ENCODE measurements at regions not wholly inside any gene's neighbourhood (a gene's known extent, or its start where the extent isn't known, plus 50 kb on each side); places are given as distances from the start of the nearest gene placed in this dataset.

DNA sequence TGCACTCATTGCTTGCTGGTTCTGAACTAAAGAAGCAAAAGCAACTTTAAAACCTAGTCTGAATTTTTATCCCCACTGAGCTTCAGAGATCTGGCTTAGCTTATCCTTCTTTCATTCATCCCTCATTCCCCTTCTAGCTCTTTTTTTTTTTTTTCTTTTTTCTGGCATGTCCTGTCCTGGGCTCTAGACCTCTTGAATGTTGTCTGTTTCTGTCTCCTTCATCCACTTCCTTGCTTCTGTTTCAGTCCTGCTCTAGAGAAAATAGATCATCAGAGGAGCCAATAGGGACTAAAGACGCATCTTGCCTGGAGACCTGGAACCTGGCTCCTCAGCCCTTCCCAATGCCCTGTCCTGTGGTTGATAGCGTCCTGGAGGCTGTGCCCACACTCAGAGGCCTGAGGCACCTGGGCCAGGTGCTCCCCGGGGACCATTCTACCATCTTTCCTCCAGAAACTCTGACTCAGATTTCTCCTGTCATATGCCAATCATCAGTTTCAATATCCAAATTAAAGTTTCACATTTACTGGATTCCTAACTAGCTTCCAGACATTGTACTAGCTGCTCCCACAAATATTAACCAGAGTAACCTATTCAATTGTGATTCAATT, 115.7 kb upstream of the GATB start:
- no peak for TF ChIP-seq CTCF (IDR thresholded peaks at IDR 0.05; ENCODE audit: insufficient read depth, low read depth, low read length, missing control alignments)
- DNase-seq (ENCODE audit: low read depth), result no peak
- H3K4me3 ChIP-seq (ENCODE audit: low read depth, low read length), result no peak overlapping the region

DNA sequence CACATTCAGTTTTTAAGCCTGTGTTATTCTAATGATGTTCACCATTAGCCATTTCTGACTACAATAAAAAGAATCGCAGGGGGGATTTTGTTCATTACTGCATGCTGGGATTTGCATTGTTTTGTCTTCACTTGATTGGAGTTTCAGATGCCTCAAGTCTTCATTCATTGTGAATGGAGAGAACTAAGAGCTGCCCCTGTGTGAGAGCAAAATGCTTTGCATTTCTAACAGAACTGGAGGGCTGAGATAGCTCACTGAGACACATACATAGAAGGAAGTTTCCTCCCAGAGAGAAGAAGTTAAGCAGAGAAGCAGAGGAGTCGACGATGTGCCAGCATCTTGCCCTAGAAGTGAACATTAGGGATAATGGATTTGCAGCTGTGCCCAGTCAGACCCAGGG, 113.5 kb upstream of the GATB start:
- DNase-seq (ENCODE audit: low read depth), result no peak
- no peak overlapping the region for H3K4me3 ChIP-seq (ENCODE audit: low read depth, low read length)
- TF ChIP-seq CTCF (IDR thresholded peaks at IDR 0.05; ENCODE audit: insufficient read depth, low read depth, low read length, missing control alignments), result no peak

- DNase-seq (ENCODE audit: low read depth), result no peak
- no peak for TF ChIP-seq CTCF (IDR thresholded peaks at IDR 0.05; ENCODE audit: insufficient read depth, low read depth, low read length, missing control alignments)
- H3K4me3 ChIP-seq (ENCODE audit: low read depth, low read length), result no peak overlapping the region
Observed at GRCh38 chr4:151866592-151866918, 105.7 kb upstream of the GATB start.

DNA sequence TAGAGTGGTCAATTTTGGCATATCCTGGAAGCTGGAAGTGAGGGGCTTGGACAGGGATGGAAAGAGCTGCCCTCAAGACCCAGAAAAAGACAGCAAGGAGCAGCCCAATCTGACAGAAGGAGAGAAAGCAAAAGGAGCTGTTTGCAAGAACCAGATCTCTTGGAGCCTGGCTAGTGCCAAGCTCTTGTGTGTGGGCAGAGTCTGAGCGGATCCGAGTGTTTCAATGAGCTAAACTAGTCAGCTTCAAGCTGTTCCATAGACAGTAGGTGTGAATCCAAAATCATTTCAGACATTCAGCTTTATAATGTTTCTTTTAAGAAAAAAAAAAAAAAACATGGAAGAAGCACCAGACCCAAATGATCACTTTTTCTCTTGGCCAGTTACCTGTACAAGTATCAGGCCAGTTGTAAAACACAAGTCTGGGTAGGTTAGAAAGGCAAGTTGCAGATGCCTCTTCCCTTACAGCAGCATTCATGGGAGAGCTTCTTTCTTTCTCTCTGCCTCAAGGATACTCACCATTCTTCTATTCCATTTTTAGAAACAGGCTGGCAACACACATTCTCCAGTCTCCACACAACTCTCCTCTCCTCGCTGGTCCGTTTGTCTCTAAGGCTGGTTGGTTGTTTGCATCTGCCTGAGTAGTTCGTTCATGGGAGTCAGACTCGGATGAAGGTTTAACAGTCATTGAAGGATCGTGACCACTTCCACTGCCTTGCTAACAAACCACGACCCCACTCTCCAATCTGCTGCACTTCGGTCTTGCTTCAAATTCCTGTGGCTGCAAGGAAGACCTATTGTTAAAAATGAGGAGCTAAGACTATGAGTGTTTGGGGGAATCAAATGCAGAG, 105.2 kb upstream of the GATB start:
- H3K4me3 ChIP-seq (ENCODE audit: low read depth, low read length), result no peak overlapping the region
- no peak for TF ChIP-seq CTCF (IDR thresholded peaks at IDR 0.05; ENCODE audit: insufficient read depth, low read depth, low read length, missing control alignments)
- no peak for DNase-seq (ENCODE audit: low read depth)

DNA sequence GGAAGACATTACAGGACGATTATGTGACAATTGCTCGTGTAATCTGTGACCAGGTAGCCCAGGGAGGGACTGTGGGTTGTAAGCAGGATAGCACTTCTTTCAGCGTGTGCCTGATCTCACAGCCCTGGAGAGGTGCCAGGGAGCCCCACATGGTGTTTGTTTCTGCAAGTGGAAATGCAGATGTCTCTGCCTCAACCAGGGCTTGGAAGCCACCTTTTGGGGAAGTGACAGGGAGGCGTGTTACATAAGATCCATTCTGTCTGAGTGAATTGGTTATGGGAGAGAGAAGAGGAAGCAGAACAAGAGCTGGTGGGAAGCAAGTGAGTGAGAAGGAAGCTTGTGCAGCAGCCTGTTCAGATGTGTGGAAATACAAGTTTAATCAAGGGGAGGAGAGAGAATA, 104.5 kb upstream of the GATB start:
- no peak for DNase-seq (ENCODE audit: low read depth)

GRCh38 chr4:151864068-151864467, 103.3 kb upstream of the GATB start:
- DNase-seq (ENCODE audit: low read depth), result no peak
- no peak for TF ChIP-seq CTCF (IDR thresholded peaks at IDR 0.05; ENCODE audit: insufficient read depth, low read depth, low read length, missing control alignments)
- no peak overlapping the region for H3K4me3 ChIP-seq (ENCODE audit: low read depth, low read length)

More for the DNA sequence above, 104.5 kb upstream of the GATB start:
- H3K4me3 ChIP-seq (ENCODE audit: low read depth, low read length), result no peak overlapping the region
- no peak for TF ChIP-seq CTCF (IDR thresholded peaks at IDR 0.05; ENCODE audit: insufficient read depth, low read depth, low read length, missing control alignments)
